Subcutaneous abdominal adipose tissue (tissue), 5 donors: ENCODE measurements at regions not wholly inside any gene's neighbourhood (a gene's known extent, or its start where the extent isn't known, plus 50 kb on each side); places are given as distances from the start of the nearest gene placed in this dataset.
"Not testable (repeated sequence)": the region's sequence is repeated elsewhere in the genome, so short reads cannot be mapped to it uniquely, and the experiment has no call there.

Source experiments
- H3K27ac ChIP-seq: one replicate; pipeline ENCODE4 v1.7.0; 2013; ENCODE audit warnings: low read depth, mild to moderate bottlenecking, inconsistent platforms, low read length, moderate library complexity
- H3K27me3 ChIP-seq, 5 donors: one replicate each; pipeline ENCODE4 v1.7.0; 2013; ENCODE audit warnings: low read length in 5 of 5, inconsistent platforms in 1 of 5; ENCODE audit not compliant: control insufficient read depth in 5 of 5, insufficient read depth in 4 of 5
- H3K36me3 ChIP-seq, 5 donors: one replicate each; pipeline ENCODE4 v1.7.0; 2013; ENCODE audit warnings: low read length in 5 of 5; ENCODE audit not compliant: control insufficient read depth in 5 of 5, insufficient read depth in 5 of 5
- H3K4me1 ChIP-seq, 5 donors: one replicate each; pipeline ENCODE4 v1.7.0; 2013; ENCODE audit warnings: low read length in 5 of 5, mild to moderate bottlenecking in 3 of 5, moderate library complexity in 1 of 5; ENCODE audit not compliant: control insufficient read depth in 5 of 5, insufficient read depth in 5 of 5
- H3K4me3 ChIP-seq, 5 donors: one replicate each; pipeline ENCODE4 v1.7.0; 2013; ENCODE audit warnings: low read length in 5 of 5, low read depth in 1 of 5
- H3K9ac ChIP-seq, 5 donors: one replicate each; pipeline ENCODE4 v1.7.0; 2013; ENCODE audit warnings: low read length in 5 of 5, mild to moderate bottlenecking in 4 of 5, moderate library complexity in 3 of 5
- H3K9me3 ChIP-seq, 5 donors: one replicate each; pipeline ENCODE4 v1.7.0; 2013; ENCODE audit warnings: low read length in 5 of 5; ENCODE audit not compliant: control insufficient read depth in 5 of 5
- donor health status: healthy.
- donor health status: healthy.
- donor health status: healthy.
- donor health status: healthy.
- donor health status: healthy.

DNA sequence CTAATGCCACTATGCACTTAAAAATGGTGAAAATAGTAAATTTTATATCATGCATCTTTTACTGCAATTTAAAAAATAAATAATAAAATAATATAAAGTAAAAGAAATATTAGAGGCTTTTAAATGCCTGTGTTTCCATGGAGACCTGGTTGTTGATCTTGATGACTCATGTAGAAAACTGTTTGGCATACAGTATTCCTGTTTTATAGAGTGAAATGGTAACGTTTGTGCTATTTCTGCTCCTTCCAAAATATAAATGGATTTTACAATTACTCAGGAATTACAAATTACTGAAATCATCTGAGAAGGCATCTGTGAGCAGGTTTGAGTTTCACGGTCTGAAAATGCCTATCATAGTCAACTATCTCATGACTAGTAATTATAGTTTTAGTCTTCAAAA lies 98.4 kb upstream of the USP25 start:
- no peaks in the 10 kb centered on the region for H3K36me3 ChIP-seq
- H3K27ac ChIP-seq, result no peak overlapping the region
- no peaks in the 10 kb centered on the region for H3K27me3 ChIP-seq
- H3K9ac ChIP-seq, result no peak overlapping the region
- no peaks in the 10 kb centered on the region for H3K4me1 ChIP-seq
- no peak overlapping the region for H3K4me3 ChIP-seq
- no peaks in the 10 kb centered on the region for H3K9me3 ChIP-seq

DNA sequence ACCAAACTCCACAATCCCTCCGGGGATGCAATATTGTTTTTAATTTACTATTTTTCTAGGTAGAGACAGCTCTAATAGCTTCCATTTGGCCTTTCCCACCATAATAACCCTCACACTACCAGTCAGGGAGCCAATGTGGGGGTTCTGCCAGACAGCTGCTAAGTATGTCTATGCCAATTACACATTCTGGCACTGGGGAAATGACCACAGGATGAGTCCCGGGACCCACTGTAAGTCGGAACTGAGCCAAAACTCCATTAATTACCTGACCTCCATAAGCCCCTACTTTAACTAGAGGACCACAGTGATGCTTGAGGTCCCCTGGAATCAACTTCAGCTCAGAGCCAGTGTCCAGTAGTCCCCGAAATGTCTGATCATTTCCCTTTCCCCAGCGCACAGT lies 95.2 kb upstream of the USP25 start:
- H3K27ac ChIP-seq, H3K36me3 ChIP-seq, H3K9me3 ChIP-seq, H3K9ac ChIP-seq, H3K27me3 ChIP-seq, H3K4me3 ChIP-seq, H3K4me1 ChIP-seq: not testable (repeated sequence)

GRCh38 chr21:15638856-15639549 lies 90.8 kb upstream of the USP25 start:
- Histone ChIP-seq H3K36me3 (no peaks in the 10 kb centered on the region), H3K27ac (no peak overlapping the region), H3K4me3 (no peak overlapping the region), H3K9ac (no peak overlapping the region), H3K4me1 (no peaks in the 10 kb centered on the region), H3K27me3 (no peaks in the 10 kb centered on the region), H3K9me3 (no peaks in the 10 kb centered on the region)

- H3K36me3 ChIP-seq, H3K9ac ChIP-seq, H3K9me3 ChIP-seq, H3K27ac ChIP-seq, H3K27me3 ChIP-seq, H3K4me1 ChIP-seq, H3K4me3 ChIP-seq: not testable (repeated sequence)
These were observed 89.7 kb upstream of the USP25 start for GRCh38 chr21:15640113-15640512.

DNA sequence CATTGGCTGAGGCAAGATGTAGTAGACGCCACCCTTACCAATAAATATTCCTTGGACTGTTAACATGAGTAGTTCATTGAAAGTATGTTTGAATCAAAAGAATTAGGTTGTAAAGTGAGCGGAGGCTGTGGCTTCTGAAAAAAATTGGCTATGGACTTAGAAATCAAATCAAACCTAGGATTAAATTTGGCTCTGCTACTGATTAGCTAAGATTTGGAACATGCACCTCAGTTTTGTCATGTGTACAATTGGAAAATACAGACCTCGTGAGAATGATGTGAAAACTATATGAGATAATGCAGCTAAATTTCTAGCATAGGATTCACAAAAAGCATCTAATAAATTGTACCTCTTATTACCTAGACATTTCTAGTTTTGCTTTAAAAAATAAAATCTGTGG lies 85.3 kb upstream of the USP25 start:
- H3K36me3 ChIP-seq, result no peaks in the 10 kb centered on the region
- H3K9ac ChIP-seq, result no peak overlapping the region
- no peak overlapping the region for H3K4me3 ChIP-seq
- no peak overlapping the region for H3K27ac ChIP-seq
- H3K27me3 ChIP-seq, result no peaks in the 10 kb centered on the region
- no peaks in the 10 kb centered on the region for H3K9me3 ChIP-seq
- H3K4me1 ChIP-seq, result no peaks in the 10 kb centered on the region

DNA sequence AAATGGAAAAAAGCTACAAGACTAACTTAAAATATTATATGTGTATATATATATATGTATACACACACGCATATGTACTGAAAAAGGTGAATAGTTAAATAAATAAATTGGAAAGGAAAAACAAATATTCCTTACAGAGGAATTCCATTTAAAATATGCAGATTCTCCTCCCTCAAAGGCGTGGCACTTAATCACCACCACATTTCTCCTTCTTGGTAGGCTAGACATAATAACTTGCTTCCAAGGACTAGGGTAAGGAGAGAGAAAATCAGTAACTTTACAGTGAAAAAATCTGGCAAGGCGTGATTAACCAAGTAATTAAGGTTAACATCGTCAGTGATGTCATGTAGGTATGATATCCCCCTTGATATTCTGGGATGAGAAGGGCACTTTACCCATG lies 84.0 kb upstream of the USP25 start:
- Histone ChIP-seq H3K9ac (no peak overlapping the region), H3K36me3 (no peaks in the 10 kb centered on the region), H3K9me3 (no peaks in the 10 kb centered on the region), H3K4me1 (no peaks in the 10 kb centered on the region), H3K27me3 (no peaks in the 10 kb centered on the region), H3K4me3 (no peak overlapping the region), H3K27ac (no peak overlapping the region)

DNA sequence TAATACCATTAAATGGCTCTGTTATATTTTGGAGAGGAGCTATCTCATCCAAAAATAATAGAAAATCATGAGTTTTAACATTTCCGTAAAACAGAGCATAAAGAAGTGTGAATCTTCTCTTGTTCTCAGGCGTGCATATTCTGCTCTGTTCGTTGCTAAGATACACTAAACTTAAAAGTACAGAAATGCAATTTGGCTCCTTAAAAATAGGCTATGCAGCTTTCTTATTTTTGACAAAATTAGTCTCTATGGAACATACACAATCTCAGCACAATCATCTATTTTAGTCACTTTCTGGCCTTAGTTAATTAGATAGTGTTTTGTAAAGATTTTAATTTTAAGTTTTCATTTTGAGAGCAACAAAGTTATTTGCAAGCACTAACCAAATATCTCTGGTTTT lies 79.0 kb upstream of the USP25 start:
- Histone ChIP-seq H3K27me3 (no peaks in the 10 kb centered on the region), H3K4me1 (no peaks in the 10 kb centered on the region), H3K9me3 (no peaks in the 10 kb centered on the region), H3K36me3 (no peaks in the 10 kb centered on the region), H3K4me3 (no peak overlapping the region), H3K9ac (no peak overlapping the region), H3K27ac (no peak overlapping the region)

- no peaks in the 10 kb centered on the region for H3K27me3 ChIP-seq
- H3K4me1 ChIP-seq, result no peaks in the 10 kb centered on the region
- no peaks in the 10 kb centered on the region for H3K36me3 ChIP-seq
- no peak overlapping the region for H3K4me3 ChIP-seq
- H3K27ac ChIP-seq, result no peak overlapping the region
- H3K9ac ChIP-seq, result no peak overlapping the region
- H3K9me3 ChIP-seq, result no peaks in the 10 kb centered on the region
These were observed 78.6 kb upstream of the USP25 start for GRCh38 chr21:15651172-15651571.

DNA sequence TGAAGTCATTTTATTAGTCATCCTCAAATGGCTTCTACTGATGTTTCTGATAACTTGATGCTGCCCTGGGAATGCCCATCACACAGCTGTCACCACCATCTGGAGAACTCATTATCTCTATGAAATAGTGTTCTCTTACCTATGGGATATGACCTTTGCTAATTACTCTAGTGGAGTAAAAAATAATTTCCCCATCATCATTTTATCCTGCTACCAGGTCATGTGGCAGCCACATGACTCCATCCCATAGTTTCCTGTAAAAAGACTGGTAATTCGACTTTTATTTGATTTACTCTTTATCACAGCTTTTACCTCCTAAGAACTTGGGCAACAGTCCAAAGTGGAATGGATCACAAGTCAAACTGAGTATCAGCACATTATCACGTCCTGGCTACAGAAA lies 76.1 kb upstream of the USP25 start:
- Histone ChIP-seq H3K27ac (no peak overlapping the region), H3K9ac (no peak overlapping the region), H3K4me3 (no peak overlapping the region), H3K27me3 (no peaks in the 10 kb centered on the region), H3K4me1 (no peaks in the 10 kb centered on the region), H3K9me3 (no peaks in the 10 kb centered on the region), H3K36me3 (no peaks in the 10 kb centered on the region)

DNA sequence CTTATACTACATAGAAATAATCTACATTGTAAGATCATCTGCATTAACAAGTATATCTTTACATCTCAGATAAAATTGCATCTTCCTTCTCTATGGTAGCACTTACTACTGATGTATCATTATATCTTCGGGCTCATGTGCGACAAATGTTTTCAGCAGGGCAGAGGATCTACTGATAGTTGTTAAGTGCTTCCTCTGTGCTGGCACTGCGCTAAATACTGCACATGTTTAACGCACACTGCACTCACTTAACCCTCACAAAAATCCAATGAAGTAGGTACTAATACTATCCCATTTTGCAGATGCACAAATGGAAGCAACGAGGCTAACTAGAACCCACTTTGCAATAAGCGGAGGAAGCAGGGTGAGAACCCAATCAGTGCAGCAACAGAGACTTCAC lies 75.6 kb upstream of the USP25 start:
- Histone ChIP-seq H3K4me1 (no peaks in the 10 kb centered on the region), H3K9me3 (no peaks in the 10 kb centered on the region), H3K4me3 (no peak overlapping the region), H3K27me3 (no peaks in the 10 kb centered on the region), H3K27ac (no peak overlapping the region), H3K9ac (no peak overlapping the region), H3K36me3 (no peaks in the 10 kb centered on the region)
